ENCODE measurements at regions not wholly inside any gene's neighbourhood (a gene's known extent, or its start where the extent isn't known, plus 50 kb on each side); places are given as distances from the start of the nearest gene placed in this dataset.

GRCh38 chr5:3343911-3344310, 251.7 kb upstream of the IRX1 start:
- TF ChIP-seq HOXA7 (CRISPR knock-in tag; IDR thresholded peaks at IDR 0.05) (no peak), CTCF (IDR thresholded peaks at IDR 0.05) (no peak), EHMT2 (IDR thresholded peaks at IDR 0.05; ENCODE audit: low read depth) (no peak), ZFP36 (IDR thresholded peaks at IDR 0.05; ENCODE audit: borderline replicate concordance, partially characterized antibody) (no peak), CBX2 (IDR thresholded peaks at IDR 0.05; ENCODE audit: borderline replicate concordance, low read depth) (no peak), POLR2A (IDR thresholded peaks at IDR 0.05; ENCODE audit: low read length) (no peak), ZNF302 (CRISPR knock-in tag; IDR thresholded peaks at IDR 0.05) (no peak), MAZ (IDR thresholded peaks at IDR 0.05; ENCODE audit: borderline replicate concordance, low read depth, low read length) (no peak), RNF2 (IDR thresholded peaks at IDR 0.05; ENCODE audit: borderline replicate concordance, low read depth) (no peak), RAD21 (conservative IDR thresholded peaks at IDR 0.05 in 1 of 2, IDR thresholded peaks at IDR 0.05 in 1 of 2) (no peak), REST (IDR thresholded peaks at IDR 0.05) (no peak), PBX3 (IDR thresholded peaks at IDR 0.05) (no peak), CEBPB (IDR thresholded peaks at IDR 0.05) (no peak), KDM1A (IDR thresholded peaks at IDR 0.05; ENCODE audit: low read depth) (no peak)

All from A549 (cell line).